Upper lobe of left lung (tissue), 6 donors: ENCODE measurements at regions not wholly inside any gene's neighbourhood (a gene's known extent, or its start where the extent isn't known, plus 50 kb on each side); places are given as distances from the start of the nearest gene placed in this dataset.

Experiments
- ATAC-seq, 2 donors: fragments of 200-7000 bp; cut with Tn5 transposase; one replicate each; pipeline ENCODE4 v1.9.1; 2022; ENCODE audit warnings: mild to moderate bottlenecking in 2 of 2, moderate library complexity in 2 of 2; ENCODE audit not compliant: low FRiP score in 2 of 2
- DNase-seq, 2 donors: peaks; one replicate each; pipeline ENCODE4 v3.0.0-alpha.2; 2019 to 2020
- H3K27ac ChIP-seq, 4 donors: fragments of 200-600 bp; sonication (generic); one replicate each; pipeline ENCODE4 v1.5.1; 2016 to 2019
- H3K27me3 ChIP-seq, 4 donors: fragments of 200-600 bp; sonication (generic); one replicate each; pipeline ENCODE4 v1.5.1; 2017 to 2019
- H3K36me3 ChIP-seq, 4 donors: fragments of 200-600 bp; sonication (generic); one replicate each; pipeline ENCODE4 v1.5.1; 2016 to 2019
- H3K4me1 ChIP-seq, 4 donors: fragments of 200-600 bp; sonication (generic); one replicate each; pipeline ENCODE4 v1.5.1; 2018 to 2019
- H3K4me3 ChIP-seq, 4 donors: fragments of 200-600 bp; sonication (generic); one replicate each; pipeline ENCODE4 v1.5.1; 2017 to 2019; ENCODE audit warnings: mild to moderate bottlenecking in 2 of 4, moderate library complexity in 1 of 4
- H3K9me3 ChIP-seq, 4 donors: fragments of 200-600 bp; sonication (generic); one replicate each; pipeline ENCODE4 v1.5.1; 2018 to 2019
- EP300 ChIP-seq, 4 donors: sonication (generic); formaldehyde crosslinking; IDR thresholded peaks; one replicate each; pipeline ENCODE4 v1.5.1; 2017; ENCODE audit warnings: antibody characterized with exemption in 4 of 4, control low read depth in 2 of 4
- POLR2A ChIP-seq, 4 donors: fragments of 450-650 bp; IDR thresholded peaks; one replicate each; pipeline ENCODE4 v1.5.1; 2016 to 2017; ENCODE audit warnings: antibody characterized with exemption in 4 of 4, mild to moderate bottlenecking in 2 of 4
- POLR2AphosphoS5 ChIP-seq, 2 donors: sonication (generic); formaldehyde crosslinking; IDR thresholded peaks; one replicate each; pipeline ENCODE4 v1.5.1; 2017; ENCODE audit warnings: antibody characterized with exemption in 2 of 2
- WGBS, 2 donors: methylation state at CpG; one replicate each; pipeline ENCODE4 v1.1.5; 2017 to 2018; 5-methylcytosine and 5-hydroxymethylcytosine counted together
- TF ChIP-seq, protein P1 (sequence below), 6 experiments: fragments of 450-650 bp in 4 of 6; fragments of 200-600 bp in 2 of 6; sonication (generic) in 2 of 6; IDR thresholded peaks; one replicate each; pipeline ENCODE4 v1.5.1; 2016 to 2019; ENCODE audit warnings: antibody characterized with exemption in 6 of 6
- donor health status: DM: no; HTN: no; CAD: no; lungs with moderate emphysema.
- donor health status: DM: no; HTN: yes; CAD: no; lungs with severe emphysema.

DNA sequence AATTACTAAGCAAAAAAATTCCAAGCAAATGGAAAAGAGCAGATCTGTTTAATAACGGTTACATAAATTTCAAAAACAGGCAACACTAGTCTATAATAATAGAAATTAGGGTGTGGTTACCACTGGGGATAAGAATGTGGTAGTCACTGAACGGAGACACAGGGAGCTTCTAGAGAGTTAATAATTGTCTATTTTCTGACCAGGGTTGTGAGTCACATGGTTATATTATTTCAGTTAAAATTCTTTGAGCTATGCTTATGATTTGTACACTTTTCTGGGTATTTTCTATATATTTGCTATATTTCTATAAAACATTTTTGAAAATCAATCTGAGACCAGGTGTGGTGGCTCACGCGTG lies 433.9 kb upstream of the MAF start:
- 91 to 94% methylated on average over 4 of the region's 4 CpGs for WGBS, 2 donors
- H3K9me3 ChIP-seq: no peaks in the 10 kb centered on the region
- no peak overlapping the region for H3K4me3 ChIP-seq
- no peak overlapping the region for H3K27ac ChIP-seq
- H3K27me3 ChIP-seq: no peaks in the 10 kb centered on the region
- no peaks in the 10 kb centered on the region for H3K4me1 ChIP-seq
- H3K36me3 ChIP-seq: no peaks in the 10 kb centered on the region
- DNase-seq (no peak), ATAC-seq (no peak)
- TF ChIP-seq EP300 (IDR thresholded peaks at IDR 0.05): no peak
- no peak for TF ChIP-seq POLR2AphosphoS5 (IDR thresholded peaks at IDR 0.05)
- no peak for TF ChIP-seq POLR2A (IDR thresholded peaks at IDR 0.05)
- TF ChIP-seq, protein P1, sequence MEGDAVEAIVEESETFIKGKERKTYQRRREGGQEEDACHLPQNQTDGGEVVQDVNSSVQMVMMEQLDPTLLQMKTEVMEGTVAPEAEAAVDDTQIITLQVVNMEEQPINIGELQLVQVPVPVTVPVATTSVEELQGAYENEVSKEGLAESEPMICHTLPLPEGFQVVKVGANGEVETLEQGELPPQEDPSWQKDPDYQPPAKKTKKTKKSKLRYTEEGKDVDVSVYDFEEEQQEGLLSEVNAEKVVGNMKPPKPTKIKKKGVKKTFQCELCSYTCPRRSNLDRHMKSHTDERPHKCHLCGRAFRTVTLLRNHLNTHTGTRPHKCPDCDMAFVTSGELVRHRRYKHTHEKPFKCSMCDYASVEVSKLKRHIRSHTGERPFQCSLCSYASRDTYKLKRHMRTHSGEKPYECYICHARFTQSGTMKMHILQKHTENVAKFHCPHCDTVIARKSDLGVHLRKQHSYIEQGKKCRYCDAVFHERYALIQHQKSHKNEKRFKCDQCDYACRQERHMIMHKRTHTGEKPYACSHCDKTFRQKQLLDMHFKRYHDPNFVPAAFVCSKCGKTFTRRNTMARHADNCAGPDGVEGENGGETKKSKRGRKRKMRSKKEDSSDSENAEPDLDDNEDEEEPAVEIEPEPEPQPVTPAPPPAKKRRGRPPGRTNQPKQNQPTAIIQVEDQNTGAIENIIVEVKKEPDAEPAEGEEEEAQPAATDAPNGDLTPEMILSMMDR (IDR thresholded peaks at IDR 0.05): no peak

DNA sequence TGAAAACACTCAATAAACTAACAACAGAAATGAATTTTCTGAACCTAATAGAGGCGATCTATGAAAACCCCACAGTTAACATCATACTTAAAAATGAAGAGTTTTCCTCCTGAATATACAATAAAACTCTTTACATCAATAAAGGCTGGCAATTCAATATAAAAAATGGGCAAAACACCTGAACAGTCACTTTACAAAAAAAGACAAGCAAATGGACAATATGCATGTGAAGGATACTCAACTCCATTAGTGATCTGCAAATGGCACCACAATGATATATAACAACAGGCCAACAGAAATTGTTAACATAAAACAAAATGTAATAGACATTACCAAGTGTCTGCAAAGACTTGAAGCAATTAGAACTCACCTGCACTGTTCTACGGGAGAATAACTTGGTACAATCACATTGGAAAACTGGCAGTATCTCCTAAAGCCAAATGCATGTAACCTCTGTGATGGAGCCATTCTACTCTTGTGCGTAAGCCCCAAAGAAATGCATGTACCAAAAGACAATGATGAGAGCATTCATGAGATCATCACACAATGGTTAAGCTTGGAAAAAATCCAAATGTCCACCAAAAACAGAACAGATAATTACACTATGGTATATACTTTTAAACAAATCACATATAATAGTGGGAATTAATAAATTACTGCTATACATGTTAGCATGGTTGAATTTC lies 433.4 kb upstream of the MAF start:
- H3K4me3 ChIP-seq: no peak overlapping the region
- DNase-seq: no peak
- 95 to 99% methylated on average over 3 of the region's 3 CpGs for WGBS, 2 donors

DNA sequence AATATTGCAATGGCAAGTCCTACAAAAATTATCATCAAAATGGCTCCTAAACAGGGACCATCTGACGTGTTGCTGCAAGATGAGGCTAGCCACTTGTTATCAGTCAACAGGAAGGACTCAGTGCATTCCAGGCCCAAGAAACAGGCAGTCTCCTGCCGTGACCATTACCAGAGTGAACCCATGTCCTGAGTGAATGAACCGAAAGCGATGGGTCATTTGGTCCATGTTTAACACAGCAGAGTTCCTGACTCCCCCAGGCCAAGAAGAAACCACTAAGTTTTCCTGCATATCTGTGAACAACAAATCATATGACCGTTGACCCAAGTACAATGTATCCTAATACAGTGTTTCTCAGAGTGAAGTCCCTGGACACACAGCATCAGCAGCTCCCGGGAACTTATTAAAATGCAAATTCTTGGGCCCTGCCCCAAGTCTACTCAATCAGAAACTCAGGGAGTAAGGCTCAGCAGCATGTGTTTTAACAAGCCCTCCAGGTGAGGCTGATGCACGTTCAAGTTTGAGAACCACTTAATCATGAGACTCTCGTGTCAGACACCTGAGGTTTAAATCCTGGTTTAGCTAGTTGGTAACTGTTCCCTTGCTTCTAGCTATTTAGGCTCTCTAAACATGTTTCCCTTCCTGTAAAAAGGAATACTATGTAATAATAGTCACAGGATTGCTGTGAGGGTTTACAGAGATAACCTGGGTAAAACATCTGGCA lies 429.4 kb upstream of the MAF start:
- Histone ChIP-seq H3K9me3 (no peaks in the 10 kb centered on the region), H3K4me1 (peaks cover 0 to 6% (median 0%) of the 10 kb centered on the region in 4 donors), H3K4me3 (no peak overlapping the region), H3K36me3 (no peaks in the 10 kb centered on the region), H3K27me3 (no peaks in the 10 kb centered on the region), H3K27ac (no peak overlapping the region)
- DNase-seq (no peak), ATAC-seq (no peak)
- 68 to 81% methylated on average over 8 of the region's 8 CpGs for WGBS, 2 donors
- TF ChIP-seq POLR2A (IDR thresholded peaks at IDR 0.05): no peak
- TF ChIP-seq EP300 (IDR thresholded peaks at IDR 0.05): no peak
- TF ChIP-seq, protein P1 (IDR thresholded peaks at IDR 0.05): no peak

More for the DNA sequence above, 433.4 kb upstream of the MAF start:
- Histone ChIP-seq H3K36me3 (no peaks in the 10 kb centered on the region), H3K27me3 (no peaks in the 10 kb centered on the region), H3K4me1 (no peaks in the 10 kb centered on the region), H3K9me3 (no peaks in the 10 kb centered on the region), H3K27ac (no peak overlapping the region)
- ATAC-seq: no peak
- TF ChIP-seq POLR2A (IDR thresholded peaks at IDR 0.05) (no peak), POLR2AphosphoS5 (IDR thresholded peaks at IDR 0.05) (no peak), EP300 (IDR thresholded peaks at IDR 0.05) (no peak)
- TF ChIP-seq, protein P1 (IDR thresholded peaks at IDR 0.05): no peak

DNA sequence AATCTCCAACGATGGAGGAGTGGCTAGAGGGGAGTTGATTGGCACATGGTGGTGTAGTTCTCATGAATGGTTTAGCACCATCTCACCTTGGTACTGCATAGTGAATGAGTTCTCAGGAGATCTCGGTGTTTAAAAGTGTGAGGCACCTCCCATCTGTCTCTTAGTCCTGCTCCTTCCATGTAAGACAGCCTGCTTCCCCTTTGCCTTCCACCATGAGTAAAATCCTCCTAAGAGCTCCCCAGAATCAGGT lies 428.8 kb upstream of the MAF start:
- H3K4me1 ChIP-seq: peaks cover 0 to 6% (median 0%) of the 10 kb centered on the region in 4 donors
- no peaks in the 10 kb centered on the region for H3K36me3 ChIP-seq
- TF ChIP-seq POLR2A (IDR thresholded peaks at IDR 0.05) (no peak), POLR2AphosphoS5 (IDR thresholded peaks at IDR 0.05) (no peak), EP300 (IDR thresholded peaks at IDR 0.05) (no peak)
- TF ChIP-seq, protein P1 (IDR thresholded peaks at IDR 0.05): no peak
- H3K27me3 ChIP-seq: no peaks in the 10 kb centered on the region
- no peak overlapping the region for H3K4me3 ChIP-seq
- H3K27ac ChIP-seq: no peak overlapping the region
- ATAC-seq (no peak), DNase-seq (no peak)
- H3K9me3 ChIP-seq: no peaks in the 10 kb centered on the region
- 65 to 74% methylated on average over 2 of the region's 2 CpGs for WGBS, 2 donors
